Upper lobe of right lung (tissue), 1 donor: ENCODE measurements at regions not wholly inside any gene's neighbourhood (a gene's known extent, or its start where the extent isn't known, plus 50 kb on each side); places are given as distances from the start of the nearest gene placed in this dataset.
A peak's percentile ranks its signal among the peaks of the same experiment; 100 is the strongest.
"Not testable (repeated sequence)": the region's sequence is repeated elsewhere in the genome, so short reads cannot be mapped to it uniquely, and the experiment has no call there.

Source experiments
- ATAC-seq: fragments of 200-7000 bp; cut with Tn5 transposase; one replicate; pipeline ENCODE4 v1.9.1; 2020; ENCODE audit warnings: mild to moderate bottlenecking, moderate library complexity
- DNase-seq: peaks from one replicate; pipeline ENCODE4 v3.0.0-alpha.2; 2020
- H3K27ac ChIP-seq: fragments of 200-600 bp; one replicate; pipeline ENCODE4 v1.8.0; 2022
- H3K27me3 ChIP-seq: fragments of 200-600 bp; one replicate; pipeline ENCODE4 v1.8.0; 2022; ENCODE audit warnings: mild to moderate bottlenecking
- H3K36me3 ChIP-seq: fragments of 200-600 bp; one replicate; pipeline ENCODE4 v1.8.0; 2022
- H3K4me1 ChIP-seq: fragments of 200-600 bp; one replicate; pipeline ENCODE4 v1.8.0; 2022
- H3K4me3 ChIP-seq: fragments of 200-600 bp; one replicate; pipeline ENCODE4 v1.8.0; 2022; ENCODE audit warnings: mild to moderate bottlenecking
- H3K9me3 ChIP-seq: fragments of 200-600 bp; one replicate; pipeline ENCODE4 v1.8.0; 2022
- intact Hi-C: fragments of 100-400 bp; cut with DNase I; formaldehyde crosslinking; loops from one replicate; pipeline ENCODE4 v1.11.0; 2022
- donor health status: DM: no; HTN: yes; CAD: no; lungs with severe emphysema.

DNA sequence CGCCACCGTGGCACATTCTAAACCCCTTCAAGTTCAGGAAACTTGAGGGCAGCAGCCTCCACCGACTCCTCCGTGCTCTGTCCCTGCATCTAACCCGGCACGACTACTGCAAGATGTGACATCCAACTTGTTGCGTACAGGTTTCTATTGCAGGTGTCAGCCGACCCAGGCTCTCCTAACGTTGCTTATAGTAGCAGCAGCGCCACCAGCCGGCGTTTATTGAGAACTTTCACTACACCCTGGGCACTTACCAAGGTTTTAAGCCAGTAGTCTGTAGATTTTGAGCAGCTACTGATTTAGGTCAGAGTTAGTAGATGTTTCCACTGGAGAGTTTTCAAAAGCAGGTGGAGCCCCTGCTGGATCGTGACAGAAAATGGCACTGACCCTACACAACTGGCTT lies 200.6 kb upstream of the PRKX start:
- intact Hi-C loops, H3K36me3 ChIP-seq, H3K9me3 ChIP-seq, H3K4me3 ChIP-seq, DNase-seq, H3K27ac ChIP-seq, H3K27me3 ChIP-seq, H3K4me1 ChIP-seq, ATAC-seq: not testable (repeated sequence)

GRCh38 chrX:3911012-3911411 lies 197.6 kb upstream of the PRKX start:
- H3K27me3 ChIP-seq, intact Hi-C loops, H3K9me3 ChIP-seq, H3K36me3 ChIP-seq, H3K27ac ChIP-seq, H3K4me3 ChIP-seq, H3K4me1 ChIP-seq, ATAC-seq, DNase-seq: not testable (repeated sequence)

DNA sequence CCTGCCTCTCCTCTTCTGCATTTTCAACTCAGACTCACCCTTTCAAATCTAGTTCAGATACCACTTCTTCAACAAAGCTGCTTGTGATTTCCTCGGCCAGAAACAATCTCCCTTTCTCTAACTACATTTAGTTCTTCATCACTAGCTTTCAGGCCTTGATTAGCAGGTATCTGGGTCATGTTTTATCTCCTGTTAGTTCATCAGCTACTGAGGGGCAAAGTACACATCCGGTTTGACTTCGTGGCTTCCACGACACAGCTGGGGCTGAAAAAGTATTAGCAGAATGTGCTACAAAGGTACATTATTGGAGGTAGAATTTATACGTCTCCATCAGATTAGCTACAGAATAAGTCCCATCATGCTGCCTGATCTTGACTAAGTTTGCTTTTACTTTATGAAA lies 197.2 kb upstream of the PRKX start:
- H3K36me3 ChIP-seq, DNase-seq, H3K27me3 ChIP-seq, intact Hi-C loops, H3K4me3 ChIP-seq, H3K9me3 ChIP-seq, H3K4me1 ChIP-seq, ATAC-seq, H3K27ac ChIP-seq: not testable (repeated sequence)

DNA sequence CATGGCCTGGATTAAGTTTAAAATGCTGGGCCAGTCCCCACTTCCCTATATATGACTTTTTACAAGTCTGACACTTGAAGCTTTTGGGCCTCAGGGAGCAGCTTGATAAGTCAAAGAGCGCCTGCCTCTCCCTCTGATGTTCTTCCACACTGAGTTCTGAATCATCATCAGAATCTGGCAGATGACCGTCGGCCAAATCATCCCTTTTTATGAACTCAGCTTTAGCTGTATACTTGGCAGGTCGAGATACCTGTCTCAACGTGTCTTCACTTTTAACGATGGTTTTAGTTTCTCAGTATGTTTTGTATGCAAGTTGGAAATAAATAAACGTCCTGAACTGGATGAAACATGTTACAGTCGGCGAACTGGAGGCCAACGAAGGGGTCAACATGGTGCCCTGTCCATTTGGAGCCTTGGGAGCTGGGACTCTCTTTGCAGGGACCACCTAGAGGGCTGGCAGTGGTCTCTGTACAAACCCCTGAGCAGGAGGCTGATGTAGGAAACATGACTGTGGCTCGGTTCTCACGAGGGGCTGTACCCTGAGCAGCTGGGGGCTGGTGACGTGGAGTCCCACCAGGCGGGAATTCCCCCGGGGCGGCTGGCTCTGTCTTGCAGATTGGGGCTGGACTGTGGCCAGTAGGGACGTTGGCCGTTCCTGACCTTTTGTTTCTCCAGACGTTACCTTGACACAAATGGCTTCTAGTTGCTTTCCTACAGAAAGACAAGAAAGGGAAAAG lies 192.2 kb upstream of the PRKX start:
- H3K9me3 ChIP-seq, H3K4me3 ChIP-seq, H3K27me3 ChIP-seq, H3K4me1 ChIP-seq, intact Hi-C loops, ATAC-seq, H3K27ac ChIP-seq, DNase-seq, H3K36me3 ChIP-seq: not testable (repeated sequence)

GRCh38 chrX:3902222-3902621 lies 188.8 kb upstream of the PRKX start:
- H3K27me3 ChIP-seq, H3K4me1 ChIP-seq, intact Hi-C loops, DNase-seq, H3K9me3 ChIP-seq, ATAC-seq, H3K27ac ChIP-seq, H3K4me3 ChIP-seq, H3K36me3 ChIP-seq: not testable (repeated sequence)

DNA sequence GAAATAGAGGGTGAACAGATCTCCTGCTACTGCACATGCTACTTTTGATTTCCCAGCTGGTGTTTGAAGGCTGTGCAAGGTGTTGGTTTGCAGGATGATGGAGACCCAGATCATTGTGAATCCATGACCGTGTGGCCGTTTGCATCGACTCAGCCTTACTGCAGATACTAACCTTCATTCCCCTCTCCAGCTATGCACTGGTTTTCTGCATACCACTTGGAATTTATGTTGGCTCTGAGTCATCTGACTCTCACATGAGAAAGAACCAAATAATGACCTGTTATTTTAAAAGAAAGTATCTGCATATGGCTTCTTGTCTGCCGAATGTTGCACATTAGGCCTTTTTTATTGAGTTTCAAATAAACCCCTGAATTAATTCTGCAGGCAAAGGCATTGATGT lies 183.3 kb upstream of the PRKX start:
- DNase-seq, H3K4me1 ChIP-seq, ATAC-seq, intact Hi-C loops, H3K4me3 ChIP-seq, H3K27ac ChIP-seq, H3K36me3 ChIP-seq, H3K9me3 ChIP-seq, H3K27me3 ChIP-seq: not testable (repeated sequence)

GRCh38 chrX:3882553-3882920 lies 169.1 kb upstream of the PRKX start:
- ATAC-seq, H3K36me3 ChIP-seq, H3K9me3 ChIP-seq, DNase-seq, H3K4me3 ChIP-seq, H3K27me3 ChIP-seq, intact Hi-C loops, H3K27ac ChIP-seq, H3K4me1 ChIP-seq: not testable (repeated sequence)

- H3K36me3 ChIP-seq, H3K4me3 ChIP-seq, H3K27me3 ChIP-seq, H3K4me1 ChIP-seq, DNase-seq, intact Hi-C loops, H3K9me3 ChIP-seq, H3K27ac ChIP-seq: not testable (repeated sequence)
- peak; percentile 93 for ATAC-seq
Observed at GRCh38 chrX:3881898-3882552, 168.6 kb upstream of the PRKX start.

GRCh38 chrX:3881255-3881895 lies 167.9 kb upstream of the PRKX start:
- peak; percentile 41 for ATAC-seq
- intact Hi-C loops, H3K27ac ChIP-seq, DNase-seq, H3K4me1 ChIP-seq, H3K27me3 ChIP-seq, H3K9me3 ChIP-seq, H3K4me3 ChIP-seq, H3K36me3 ChIP-seq: not testable (repeated sequence)

GRCh38 chrX:3876393-3876792 lies 162.9 kb upstream of the PRKX start:
- H3K9me3 ChIP-seq, H3K4me1 ChIP-seq, ATAC-seq, H3K4me3 ChIP-seq, intact Hi-C loops, H3K27ac ChIP-seq, H3K36me3 ChIP-seq, H3K27me3 ChIP-seq, DNase-seq: not testable (repeated sequence)

DNA sequence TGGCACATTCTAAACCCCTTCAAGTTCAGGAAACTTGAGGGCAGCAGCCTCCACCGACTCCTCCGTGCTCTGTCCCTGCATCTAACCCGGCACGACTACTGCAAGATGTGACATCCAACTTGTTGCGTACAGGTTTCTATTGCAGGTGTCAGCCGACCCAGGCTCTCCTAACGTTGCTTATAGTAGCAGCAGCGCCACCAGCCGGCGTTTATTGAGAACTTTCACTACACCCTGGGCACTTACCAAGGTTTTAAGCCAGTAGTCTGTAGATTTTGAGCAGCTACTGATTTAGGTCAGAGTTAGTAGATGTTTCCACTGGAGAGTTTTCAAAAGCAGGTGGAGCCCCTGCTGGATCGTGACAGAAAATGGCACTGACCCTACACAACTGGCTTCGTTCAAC lies 162.2 kb upstream of the PRKX start:
- H3K9me3 ChIP-seq, intact Hi-C loops, ATAC-seq, H3K27ac ChIP-seq, H3K27me3 ChIP-seq, DNase-seq, H3K4me1 ChIP-seq, H3K36me3 ChIP-seq, H3K4me3 ChIP-seq: not testable (repeated sequence)

DNA sequence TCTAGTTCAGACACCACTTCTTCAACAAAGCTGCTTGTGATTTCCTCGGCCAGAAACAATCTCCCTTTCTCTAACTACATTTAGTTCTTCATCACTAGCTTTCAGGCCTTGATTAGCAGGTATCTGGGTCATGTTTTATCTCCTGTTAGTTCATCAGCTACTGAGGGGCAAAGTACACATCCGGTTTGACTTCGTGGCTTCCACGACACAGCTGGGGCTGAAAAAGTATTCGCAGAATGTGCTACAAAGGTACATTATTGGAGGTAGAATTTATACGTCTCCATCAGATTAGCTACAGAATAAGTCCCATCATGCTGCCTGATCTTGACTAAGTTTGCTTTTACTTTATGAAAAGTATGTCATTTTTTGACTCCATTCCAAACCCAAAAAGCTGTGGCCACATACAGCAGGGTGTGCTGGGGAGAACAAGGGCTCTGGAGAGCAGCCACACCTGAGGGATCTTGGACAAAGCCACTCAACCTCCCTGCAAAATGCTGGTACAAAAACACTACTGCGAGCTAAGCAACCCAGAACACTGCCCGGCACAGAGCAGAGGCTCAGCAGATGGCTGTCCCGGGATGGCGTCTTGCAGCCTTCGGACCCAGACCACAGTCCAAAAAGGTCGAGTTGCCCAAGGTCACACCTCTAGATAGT lies 158.9 kb upstream of the PRKX start:
- H3K4me1 ChIP-seq, H3K27ac ChIP-seq, H3K4me3 ChIP-seq, ATAC-seq, H3K27me3 ChIP-seq, DNase-seq, H3K36me3 ChIP-seq, H3K9me3 ChIP-seq, intact Hi-C loops: not testable (repeated sequence)

DNA sequence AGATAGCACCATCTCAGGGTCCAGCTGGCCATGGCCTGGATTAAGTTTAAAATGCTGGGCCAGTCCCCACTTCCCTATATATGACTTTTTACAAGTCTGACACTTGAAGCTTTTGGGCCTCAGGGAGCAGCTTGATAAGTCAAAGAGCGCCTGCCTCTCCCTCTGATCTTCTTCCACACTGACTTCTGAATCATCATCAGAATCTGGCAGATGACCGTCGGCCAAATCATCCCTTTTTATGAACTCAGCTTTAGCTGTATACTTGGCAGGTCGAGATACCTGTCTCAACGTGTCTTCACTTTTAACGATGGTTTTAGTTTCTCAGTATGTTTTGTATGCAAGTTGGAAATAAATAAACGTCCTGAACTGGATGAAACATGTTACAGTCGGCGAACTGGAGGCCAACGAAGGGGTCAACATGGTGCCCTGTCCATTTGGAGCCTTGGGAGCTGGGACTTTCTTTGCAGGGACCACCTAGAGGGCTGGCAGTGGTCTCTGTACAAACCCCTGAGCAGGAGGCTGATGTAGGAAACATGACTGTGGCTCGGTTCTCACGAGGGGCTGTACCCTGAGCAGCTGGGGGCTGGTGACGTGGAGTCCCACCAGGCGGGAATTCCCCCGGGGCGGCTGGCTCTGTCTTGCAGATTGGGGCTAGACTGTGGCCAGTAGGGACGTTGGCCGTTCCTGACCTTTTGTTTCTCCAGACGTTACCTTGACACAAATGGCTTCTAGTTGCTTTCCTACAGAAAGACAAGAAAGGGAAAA lies 153.8 kb upstream of the PRKX start:
- ATAC-seq, H3K4me1 ChIP-seq, H3K4me3 ChIP-seq, H3K27me3 ChIP-seq, intact Hi-C loops, H3K9me3 ChIP-seq, H3K36me3 ChIP-seq, H3K27ac ChIP-seq, DNase-seq: not testable (repeated sequence)
